ENCODE measurements at regions not wholly inside any gene's neighbourhood (a gene's known extent, or its start where the extent isn't known, plus 50 kb on each side); places are given as distances from the start of the nearest gene placed in this dataset.

DNA sequence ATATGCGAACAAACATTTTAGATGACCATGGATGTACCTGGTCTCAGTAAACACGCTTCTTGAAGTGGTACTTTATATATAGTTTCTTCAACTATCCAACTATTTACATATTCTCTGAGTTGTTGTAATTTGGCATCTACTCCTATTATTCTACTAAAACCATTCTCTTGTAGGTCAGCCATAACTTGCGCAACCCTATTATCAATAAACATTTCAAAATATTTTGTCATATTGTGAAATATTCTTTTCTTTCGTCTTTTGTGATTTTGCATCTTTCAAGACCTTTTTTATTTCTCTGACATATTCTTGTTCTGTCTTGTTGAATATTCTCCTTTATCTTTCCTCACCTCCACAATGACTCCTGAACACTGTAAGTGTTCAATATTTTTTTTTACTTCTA is 753.3 kb downstream of the NXPH1 start:
- intact Hi-C loops (cut with micrococcal nuclease): no loop called here
- Histone ChIP-seq H3K4me3 (ENCODE audit: low read length) (no peak overlapping the region), H3K27me3 (ENCODE audit: control insufficient read depth in 2 of 2, insufficient read depth in 2 of 2, low read length in 2 of 2) (no peaks in the 10 kb centered on the region), H3K9me3 (ENCODE audit: control insufficient read depth in 2 of 3, low read length in 3 of 3) (no peaks in the 10 kb centered on the region), H3K27ac (ENCODE audit: low read depth, low read length) (no peak overlapping the region), H3K36me3 (ENCODE audit: control insufficient read depth in 2 of 3, insufficient read depth in 3 of 3, low read length in 3 of 3) (no peaks in the 10 kb centered on the region), H3K4me1 (ENCODE audit: control insufficient read depth in 2 of 2, insufficient read depth in 2 of 2, low read length in 2 of 2) (no peaks in the 10 kb centered on the region)
- no peaks in the 10 kb centered on the region for H3K36me3 Mint-ChIP-seq
- CTCF ChIA-PET: no interaction called here
- no peak for ATAC-seq
- POLR2A ChIA-PET: no interaction called here
- no peaks in the 10 kb centered on the region for H3K27me3 Mint-ChIP-seq
- DNase-seq: no peak
- H3K4me3 Mint-ChIP-seq: no peak overlapping the region
- no peaks in the 10 kb centered on the region for H3K4me1 Mint-ChIP-seq
- peaks cover 0 to 11% (median 4%) of the 10 kb centered on the region in 11 donors for H3K9me3 Mint-ChIP-seq
- no peak overlapping the region for H3K27ac Mint-ChIP-seq

DNA sequence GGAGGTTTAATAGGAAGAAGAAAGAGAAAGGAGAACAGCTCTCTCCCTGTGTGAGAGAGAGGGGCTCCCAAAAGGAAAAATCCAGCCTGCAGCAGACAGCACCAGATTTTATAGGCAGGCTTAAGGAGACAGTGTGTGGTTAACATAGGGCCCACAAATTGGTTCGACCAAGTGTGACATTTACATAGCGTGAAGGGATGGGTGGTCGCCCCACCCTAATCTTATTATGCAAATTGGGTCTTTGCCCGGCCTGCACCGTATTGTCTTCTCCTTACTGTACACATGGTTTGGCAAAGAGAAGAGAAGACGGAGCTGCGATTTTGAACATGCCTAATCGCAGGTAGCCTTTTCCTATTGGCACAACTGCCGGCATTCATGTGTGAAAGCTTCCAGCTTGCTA is 756.3 kb downstream of the NXPH1 start:
- CTCF ChIA-PET: no interaction called here
- Mint-ChIP-seq H3K9me3 (peaks cover 0 to 16% (median 5%) of the 10 kb centered on the region in 11 donors), H3K27ac (peak overlapping the region in 1 of 9 donors; percentile 42), H3K36me3 (no peaks in the 10 kb centered on the region), H3K27me3 (no peaks in the 10 kb centered on the region), H3K4me3 (no peak overlapping the region), H3K4me1 (no peaks in the 10 kb centered on the region)
- H3K27me3 ChIP-seq (ENCODE audit: control insufficient read depth in 2 of 2, insufficient read depth in 2 of 2, low read length in 2 of 2): no peaks in the 10 kb centered on the region
- H3K36me3 ChIP-seq (ENCODE audit: control insufficient read depth in 2 of 3, insufficient read depth in 3 of 3, low read length in 3 of 3): no peaks in the 10 kb centered on the region
- no peaks in the 10 kb centered on the region for H3K9me3 ChIP-seq (ENCODE audit: control insufficient read depth in 2 of 3, low read length in 3 of 3)
- H3K4me3 ChIP-seq (ENCODE audit: low read length): no peak overlapping the region
- ATAC-seq (no peak), DNase-seq (no peak)
- no peak overlapping the region for H3K27ac ChIP-seq (ENCODE audit: low read depth, low read length)
- POLR2A ChIA-PET: no interaction called here
- H3K4me1 ChIP-seq (ENCODE audit: control insufficient read depth in 2 of 2, insufficient read depth in 2 of 2, low read length in 2 of 2): no peaks in the 10 kb centered on the region
- intact Hi-C loops (cut with micrococcal nuclease): no loop called here

DNA sequence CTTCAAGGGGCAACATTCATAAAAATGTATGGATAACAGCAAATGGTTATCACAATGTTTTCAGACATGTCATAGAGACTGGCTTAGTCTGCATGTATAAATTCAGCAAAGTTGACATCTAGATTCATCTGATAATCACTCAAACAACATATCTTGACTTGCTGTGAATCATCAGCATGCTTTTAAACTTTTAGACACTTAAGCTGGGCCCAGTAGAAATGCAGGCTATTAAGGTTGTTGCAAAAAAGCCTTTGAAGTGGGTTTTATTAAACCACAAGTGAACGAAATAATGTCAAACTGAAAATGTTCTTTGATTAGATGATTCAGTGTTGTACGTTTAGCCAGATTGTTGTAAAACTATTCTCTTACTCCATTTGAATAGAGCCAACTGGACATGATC is 759.6 kb downstream of the NXPH1 start:
- intact Hi-C loops (cut with micrococcal nuclease): no loop called here

DNA sequence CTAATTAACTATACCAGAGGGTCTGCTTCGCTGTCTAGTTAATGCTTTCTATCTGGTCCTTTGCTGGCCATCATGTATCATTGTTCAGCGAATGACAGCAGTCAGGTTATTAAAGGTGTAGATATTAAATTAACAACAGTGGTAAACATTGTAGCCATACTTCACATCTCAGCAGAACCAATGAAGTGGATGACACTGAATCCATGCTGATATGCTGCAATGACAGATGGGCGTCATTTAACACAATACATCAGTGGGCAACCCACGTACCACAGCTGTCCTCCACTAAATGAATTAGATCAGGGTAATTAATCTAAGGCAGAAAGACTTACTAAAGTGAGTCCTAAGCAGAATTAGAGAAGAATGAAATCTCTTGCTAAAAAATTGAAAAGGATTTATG is 767.2 kb downstream of the NXPH1 start:
- Mint-ChIP-seq H3K27me3 (no peaks in the 10 kb centered on the region), H3K27ac (no peak overlapping the region), H3K36me3 (no peaks in the 10 kb centered on the region), H3K4me1 (no peaks in the 10 kb centered on the region), H3K4me3 (no peak overlapping the region), H3K9me3 (peaks cover 0 to 11% (median under 1%) of the 10 kb centered on the region in 11 donors)
- no peaks in the 10 kb centered on the region for H3K27me3 ChIP-seq (ENCODE audit: control insufficient read depth in 2 of 2, insufficient read depth in 2 of 2, low read length in 2 of 2)
- no peak overlapping the region for H3K4me3 ChIP-seq (ENCODE audit: low read length)
- intact Hi-C loops (cut with micrococcal nuclease): loop anchor here in 1 of 2 donors (10.0 kb wide), 1 partner anchor 64 kb away; no protein-coding TSS in a partner anchor
- CTCF ChIA-PET: no interaction called here
- no peaks in the 10 kb centered on the region for H3K4me1 ChIP-seq (ENCODE audit: control insufficient read depth in 2 of 2, insufficient read depth in 2 of 2, low read length in 2 of 2)
- no peak for ATAC-seq
- no peaks in the 10 kb centered on the region for H3K9me3 ChIP-seq (ENCODE audit: control insufficient read depth in 2 of 3, low read length in 3 of 3)
- no peak overlapping the region for H3K27ac ChIP-seq (ENCODE audit: low read depth, low read length)
- H3K36me3 ChIP-seq (ENCODE audit: control insufficient read depth in 2 of 3, insufficient read depth in 3 of 3, low read length in 3 of 3): no peaks in the 10 kb centered on the region
- POLR2A ChIA-PET: no interaction called here
- no peak for DNase-seq

More for the DNA sequence above, 759.6 kb downstream of the NXPH1 start:
- ATAC-seq (no peak), DNase-seq (no peak)
- CTCF ChIA-PET: no interaction called here
- H3K36me3 Mint-ChIP-seq: no peaks in the 10 kb centered on the region
- H3K27ac Mint-ChIP-seq: no peak overlapping the region
- H3K4me3 Mint-ChIP-seq: no peak overlapping the region
- peaks cover 0 to 22% (median 2%) of the 10 kb centered on the region in 11 donors for H3K9me3 Mint-ChIP-seq
- Histone ChIP-seq H3K27ac (ENCODE audit: low read depth, low read length) (no peak overlapping the region), H3K27me3 (ENCODE audit: control insufficient read depth in 2 of 2, insufficient read depth in 2 of 2, low read length in 2 of 2) (no peaks in the 10 kb centered on the region), H3K4me1 (ENCODE audit: control insufficient read depth in 2 of 2, insufficient read depth in 2 of 2, low read length in 2 of 2) (no peaks in the 10 kb centered on the region), H3K36me3 (ENCODE audit: control insufficient read depth in 2 of 3, insufficient read depth in 3 of 3, low read length in 3 of 3) (no peaks in the 10 kb centered on the region), H3K4me3 (ENCODE audit: low read length) (no peak overlapping the region), H3K9me3 (ENCODE audit: control insufficient read depth in 2 of 3, low read length in 3 of 3) (no peaks in the 10 kb centered on the region)
- no peaks in the 10 kb centered on the region for H3K27me3 Mint-ChIP-seq
- POLR2A ChIA-PET: no interaction called here
- no peaks in the 10 kb centered on the region for H3K4me1 Mint-ChIP-seq

DNA sequence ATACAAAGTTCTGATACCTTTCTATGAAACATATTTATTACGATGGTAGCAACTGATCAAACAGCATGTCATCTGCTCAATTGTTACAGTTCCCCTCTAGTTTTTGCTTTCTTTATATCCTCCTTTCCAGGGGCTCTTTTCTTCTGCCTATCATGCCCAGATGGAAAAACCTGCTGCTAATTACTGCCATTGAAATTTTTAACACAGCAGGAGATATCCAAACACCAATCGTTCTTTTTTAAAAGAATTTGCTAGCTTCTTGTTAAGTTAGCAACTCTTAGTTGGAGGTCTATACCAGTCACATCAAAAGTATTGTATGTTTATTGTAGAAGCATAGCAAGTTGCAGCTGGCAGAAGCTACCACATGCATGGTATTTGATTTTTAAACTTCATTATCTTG is 768.5 kb downstream of the NXPH1 start:
- DNase-seq (no peak), ATAC-seq (no peak)
- no peaks in the 10 kb centered on the region for H3K27me3 ChIP-seq (ENCODE audit: control insufficient read depth in 2 of 2, insufficient read depth in 2 of 2, low read length in 2 of 2)
- H3K9me3 ChIP-seq (ENCODE audit: control insufficient read depth in 2 of 3, low read length in 3 of 3): no peaks in the 10 kb centered on the region
- Mint-ChIP-seq H3K27me3 (no peaks in the 10 kb centered on the region), H3K36me3 (no peaks in the 10 kb centered on the region), H3K27ac (no peak overlapping the region), H3K4me3 (no peak overlapping the region), H3K9me3 (peaks cover 0 to 13% (median 3%) of the 10 kb centered on the region in 11 donors), H3K4me1 (no peaks in the 10 kb centered on the region)
- no peaks in the 10 kb centered on the region for H3K4me1 ChIP-seq (ENCODE audit: control insufficient read depth in 2 of 2, insufficient read depth in 2 of 2, low read length in 2 of 2)
- ChIA-PET POLR2A (no interaction called here), CTCF (no interaction called here)
- intact Hi-C loops (cut with micrococcal nuclease): loop anchor here in 1 of 2 donors (10.0 kb wide), 1 partner anchor 63 kb away; no protein-coding TSS in a partner anchor
- no peak overlapping the region for H3K27ac ChIP-seq (ENCODE audit: low read depth, low read length)
- H3K36me3 ChIP-seq (ENCODE audit: control insufficient read depth in 2 of 3, insufficient read depth in 3 of 3, low read length in 3 of 3): no peaks in the 10 kb centered on the region
- H3K4me3 ChIP-seq (ENCODE audit: low read length): no peak overlapping the region

DNA sequence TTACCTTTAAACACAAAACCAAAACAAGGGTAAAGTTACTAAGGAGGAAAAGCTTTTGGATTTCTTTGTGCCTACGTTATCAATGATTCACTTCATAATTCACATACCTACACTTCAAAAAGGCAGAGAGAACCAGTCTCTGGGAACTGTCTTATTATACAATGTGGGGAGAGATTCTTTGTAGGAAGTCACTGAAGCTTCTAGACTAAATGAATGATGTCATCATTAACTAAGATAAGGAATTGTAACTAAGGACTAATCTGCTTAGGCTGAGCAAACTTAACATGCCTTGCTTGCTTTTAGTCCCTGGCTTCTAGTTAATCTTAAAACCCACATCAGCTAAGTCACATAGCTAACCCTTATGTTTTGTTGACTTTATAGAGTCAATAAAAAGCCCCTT is 771.2 kb downstream of the NXPH1 start:
- Mint-ChIP-seq H3K4me3 (no peak overlapping the region), H3K4me1 (no peaks in the 10 kb centered on the region), H3K27me3 (no peaks in the 10 kb centered on the region), H3K36me3 (no peaks in the 10 kb centered on the region), H3K9me3 (peaks cover 0 to 13% (median 5%) of the 10 kb centered on the region in 11 donors), H3K27ac (no peak overlapping the region)
- Histone ChIP-seq H3K4me3 (ENCODE audit: low read length) (no peak overlapping the region), H3K36me3 (ENCODE audit: control insufficient read depth in 2 of 3, insufficient read depth in 3 of 3, low read length in 3 of 3) (no peaks in the 10 kb centered on the region), H3K27ac (ENCODE audit: low read depth, low read length) (no peak overlapping the region), H3K9me3 (ENCODE audit: control insufficient read depth in 2 of 3, low read length in 3 of 3) (no peaks in the 10 kb centered on the region), H3K4me1 (ENCODE audit: control insufficient read depth in 2 of 2, insufficient read depth in 2 of 2, low read length in 2 of 2) (no peaks in the 10 kb centered on the region), H3K27me3 (ENCODE audit: control insufficient read depth in 2 of 2, insufficient read depth in 2 of 2, low read length in 2 of 2) (no peaks in the 10 kb centered on the region)
- ATAC-seq (no peak), DNase-seq (no peak)
- intact Hi-C loops (cut with micrococcal nuclease): loop anchor here in 1 of 2 donors (10.0 kb wide), 1 partner anchor 60 kb away; no protein-coding TSS in a partner anchor
- CTCF ChIA-PET: no interaction called here
- POLR2A ChIA-PET: no interaction called here

DNA sequence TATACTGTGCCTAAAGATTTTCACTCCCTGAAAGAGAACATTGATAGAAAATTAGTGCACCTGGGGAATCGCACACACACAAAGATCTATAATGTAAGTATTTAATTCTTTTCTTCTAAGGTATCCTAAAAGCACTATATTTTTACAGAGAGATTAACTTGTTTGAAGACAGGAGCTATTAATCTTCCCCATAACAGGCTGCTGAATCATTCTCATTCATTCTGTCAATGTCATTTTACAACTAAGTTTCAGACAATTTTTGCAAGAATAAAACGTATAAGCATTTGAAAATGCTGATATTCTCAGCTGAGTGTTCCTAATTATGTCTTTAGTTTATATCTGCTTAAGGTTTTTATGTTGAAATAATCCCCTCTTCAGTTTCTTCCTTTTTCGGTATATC is 776.7 kb downstream of the NXPH1 start:
- CTCF ChIA-PET: no interaction called here
- intact Hi-C loops (cut with micrococcal nuclease): no loop called here

More for the DNA sequence above, 776.7 kb downstream of the NXPH1 start:
- DNase-seq (no peak), ATAC-seq (no peak)
- H3K4me3 ChIP-seq (ENCODE audit: low read length): no peak overlapping the region
- no peaks in the 10 kb centered on the region for H3K36me3 Mint-ChIP-seq
- H3K36me3 ChIP-seq (ENCODE audit: control insufficient read depth in 2 of 3, insufficient read depth in 3 of 3, low read length in 3 of 3): no peaks in the 10 kb centered on the region
- no peaks in the 10 kb centered on the region for H3K4me1 Mint-ChIP-seq
- POLR2A ChIA-PET: no interaction called here
- H3K27me3 Mint-ChIP-seq: no peaks in the 10 kb centered on the region
- no peak overlapping the region for H3K4me3 Mint-ChIP-seq
- H3K9me3 ChIP-seq (ENCODE audit: control insufficient read depth in 2 of 3, low read length in 3 of 3): no peaks in the 10 kb centered on the region
- H3K27ac Mint-ChIP-seq: no peak overlapping the region
- H3K9me3 Mint-ChIP-seq: peaks cover 0 to 13% (median 4%) of the 10 kb centered on the region in 11 donors
- no peaks in the 10 kb centered on the region for H3K4me1 ChIP-seq (ENCODE audit: control insufficient read depth in 2 of 2, insufficient read depth in 2 of 2, low read length in 2 of 2)
- H3K27me3 ChIP-seq (ENCODE audit: control insufficient read depth in 2 of 2, insufficient read depth in 2 of 2, low read length in 2 of 2): no peaks in the 10 kb centered on the region
- H3K27ac ChIP-seq (ENCODE audit: low read depth, low read length): no peak overlapping the region

All from naive thymus-derived CD4-positive, alpha-beta T cell (primary cell).